NCI-H226 (cell line): ENCODE measurements at regions not wholly inside any gene's neighbourhood (a gene's known extent, or its start where the extent isn't known, plus 50 kb on each side); places are given as distances from the start of the nearest gene placed in this dataset.

ENCODE experiments used
- DNase-seq: peaks from one replicate; pipeline ENCODE4 v3.0.0-alpha.2; 2015

- no peak for DNase-seq
These were observed 735.1 kb upstream of the CCDC54 start for GRCh38 chr3:106642161-106642560.

DNA sequence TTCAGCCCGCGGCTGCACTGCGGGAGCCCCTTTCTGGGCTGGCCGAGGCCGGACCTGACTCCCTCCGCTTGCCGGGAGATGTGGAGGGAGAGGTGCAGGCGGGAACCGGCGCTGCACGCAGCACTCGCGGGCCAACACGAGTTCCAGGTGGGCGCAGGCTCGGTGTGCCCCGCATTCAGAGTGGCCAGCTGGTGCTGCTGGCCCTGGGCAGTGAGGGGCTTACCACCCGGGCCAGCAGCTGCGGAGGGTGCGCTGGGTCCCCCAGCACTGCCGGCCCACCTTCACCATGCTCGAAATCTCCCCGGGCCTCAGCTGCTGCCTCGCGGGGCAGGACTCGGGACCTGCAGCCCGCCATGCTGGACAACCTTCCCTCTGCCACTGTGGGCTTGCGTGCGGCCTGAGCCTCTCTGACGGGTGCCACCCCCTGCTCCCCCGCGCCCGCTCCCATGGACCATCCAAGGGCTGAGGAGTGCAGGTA, 733.5 kb upstream of the CCDC54 start:
- DNase-seq, result no peak

DNA sequence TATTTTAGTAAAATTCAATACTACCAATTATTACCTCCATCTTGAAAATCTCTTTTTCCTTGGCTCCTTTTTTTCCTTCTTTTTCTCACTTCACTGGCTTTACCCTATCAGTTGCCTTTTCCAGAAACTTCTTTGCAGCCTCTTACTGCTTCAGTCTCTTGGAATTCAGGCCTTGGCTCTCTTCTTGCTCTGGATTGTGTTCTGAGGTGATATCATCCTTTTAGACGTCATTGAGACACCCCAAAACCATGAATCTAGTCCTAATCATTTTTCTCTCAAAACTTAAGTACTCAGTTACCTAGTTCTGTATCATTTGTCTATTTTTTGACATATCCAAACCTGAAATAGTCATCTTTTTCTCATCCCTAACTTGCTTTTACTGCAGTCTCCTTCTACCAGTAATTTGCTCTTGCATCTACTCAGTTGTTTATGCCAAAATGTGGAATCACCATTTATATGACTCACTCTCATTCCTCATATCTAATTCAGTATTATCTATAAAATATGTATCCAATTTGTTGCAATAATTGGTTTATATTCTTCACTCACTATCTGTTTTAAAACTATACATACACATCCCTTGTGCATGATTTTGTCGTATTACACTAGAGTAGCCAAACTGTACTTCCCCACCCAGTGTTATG, 703.2 kb upstream of the CCDC54 start:
- DNase-seq, result no peak

DNA sequence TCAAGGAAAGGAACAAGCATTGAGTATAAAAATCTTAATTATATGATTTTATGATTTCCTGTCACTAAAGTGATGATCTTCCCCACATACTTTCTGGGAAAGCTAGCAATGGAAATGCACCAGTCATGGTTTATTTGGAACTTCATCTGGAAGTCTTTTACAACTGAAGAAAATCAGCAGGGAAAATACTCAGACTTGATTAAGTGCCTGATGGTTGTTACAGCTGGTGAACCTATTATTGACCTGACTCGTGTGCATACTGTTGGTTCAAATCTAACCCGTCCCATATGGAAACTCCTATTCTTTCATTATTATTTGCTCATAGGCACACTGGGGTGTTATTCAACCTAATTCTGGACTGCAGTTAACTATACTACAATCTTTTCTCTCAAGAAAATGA, 701.8 kb upstream of the CCDC54 start:
- DNase-seq, result no peak

DNA sequence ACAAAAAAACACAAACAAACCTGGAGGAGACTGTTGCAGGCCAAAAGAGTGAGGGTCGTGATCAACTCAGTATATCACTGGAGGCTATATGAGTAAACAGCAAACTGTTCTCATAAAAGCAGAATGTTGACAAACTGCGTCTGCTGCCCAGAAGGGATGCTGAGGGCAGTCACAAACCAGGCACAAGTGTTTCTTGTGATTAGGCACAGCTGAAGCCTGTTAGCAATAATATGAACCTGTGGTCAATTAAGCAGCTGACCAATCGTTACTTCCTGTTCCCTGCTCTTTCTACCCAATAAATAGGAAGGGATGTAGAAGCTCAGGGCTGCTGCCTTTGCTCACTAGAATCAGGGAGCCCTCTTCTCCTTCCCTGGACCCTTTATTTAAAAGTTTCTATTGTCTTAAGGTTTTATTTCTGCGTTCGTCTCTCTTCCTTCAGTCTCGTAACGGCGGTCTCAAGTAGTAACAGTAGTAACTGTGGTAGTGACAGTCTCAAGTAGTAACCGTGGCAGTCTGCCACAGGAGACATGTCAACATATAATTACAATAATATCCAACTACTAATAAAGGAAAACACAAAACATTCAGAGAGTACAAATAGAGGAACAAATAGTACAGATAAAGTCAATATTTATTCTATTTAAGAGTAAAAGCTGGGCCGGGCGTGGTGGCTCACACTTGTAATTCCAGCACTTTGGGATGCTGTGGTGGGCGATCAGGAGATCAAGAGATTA, 698.4 kb upstream of the CCDC54 start:
- no peak for DNase-seq

- DNase-seq, result no peak
These were observed 693.2 kb upstream of the CCDC54 start for GRCh38 chr3:106683953-106684620.

- no peak for DNase-seq
These were observed 691.5 kb upstream of the CCDC54 start for GRCh38 chr3:106685745-106686144.

GRCh38 chr3:106687905-106688304, 689.3 kb upstream of the CCDC54 start:
- no peak for DNase-seq

DNA sequence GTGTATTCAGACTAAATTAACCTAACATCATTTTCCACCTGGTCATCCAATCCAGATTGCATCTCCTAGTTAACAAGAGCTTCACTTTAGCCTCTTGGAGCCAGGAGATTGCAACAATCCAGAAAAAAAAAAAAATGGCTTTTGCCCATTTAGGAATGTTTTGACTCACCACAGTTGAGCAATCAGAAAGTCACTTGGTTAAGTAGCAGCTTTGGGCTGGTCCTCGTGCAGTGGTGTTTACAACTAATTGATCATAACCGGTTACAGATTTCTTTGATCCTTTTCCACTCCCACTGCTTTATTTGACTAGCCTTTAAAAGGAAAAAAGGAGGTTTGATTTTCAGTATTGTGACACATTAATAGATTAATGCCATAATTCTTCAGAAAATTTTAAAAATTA, 688.8 kb upstream of the CCDC54 start:
- DNase-seq, result peak; percentile 74

DNA sequence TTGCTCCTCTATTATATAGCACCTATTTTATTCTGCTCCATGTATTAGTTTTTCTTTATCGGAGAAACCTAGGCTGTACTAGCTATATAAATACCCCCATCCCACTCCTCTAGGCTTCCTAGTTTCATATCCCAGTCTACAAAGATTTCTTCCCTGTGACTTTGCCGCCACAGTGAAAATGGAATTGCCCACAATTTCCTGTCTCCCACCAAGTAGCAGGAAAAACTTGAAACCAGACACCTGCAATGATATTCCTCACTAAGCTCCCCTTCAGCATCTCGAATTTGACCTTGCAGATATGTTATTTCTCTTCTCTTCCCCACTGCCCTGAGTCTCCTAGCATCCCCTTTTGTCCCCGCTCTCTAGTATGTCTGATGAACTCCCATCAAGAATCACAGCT, 685.8 kb upstream of the CCDC54 start:
- no peak for DNase-seq

- DNase-seq, result no peak
These were observed 684.6 kb upstream of the CCDC54 start for GRCh38 chr3:106692624-106693023.

DNA sequence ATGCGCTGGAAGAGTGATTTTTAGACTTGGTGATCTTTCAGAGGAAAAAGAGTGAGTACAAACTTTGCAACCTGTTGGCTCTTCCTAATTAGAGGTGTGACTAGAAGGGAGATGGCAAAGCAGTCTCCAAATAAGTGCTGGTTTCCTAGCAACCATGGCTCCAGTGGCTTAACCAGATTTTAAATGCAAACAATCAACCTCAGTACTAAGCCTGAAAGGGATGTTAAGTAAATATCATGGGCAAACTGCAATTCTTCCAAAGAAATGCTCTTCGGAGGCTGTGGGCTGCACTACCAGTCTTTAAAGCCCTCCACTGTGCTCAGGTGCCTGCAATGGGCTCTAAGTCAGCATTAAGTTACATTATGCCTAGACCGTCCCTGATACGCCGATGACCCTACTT, 678.1 kb upstream of the CCDC54 start:
- DNase-seq, result no peak

GRCh38 chr3:106700981-106701380, 676.3 kb upstream of the CCDC54 start:
- no peak for DNase-seq

DNA sequence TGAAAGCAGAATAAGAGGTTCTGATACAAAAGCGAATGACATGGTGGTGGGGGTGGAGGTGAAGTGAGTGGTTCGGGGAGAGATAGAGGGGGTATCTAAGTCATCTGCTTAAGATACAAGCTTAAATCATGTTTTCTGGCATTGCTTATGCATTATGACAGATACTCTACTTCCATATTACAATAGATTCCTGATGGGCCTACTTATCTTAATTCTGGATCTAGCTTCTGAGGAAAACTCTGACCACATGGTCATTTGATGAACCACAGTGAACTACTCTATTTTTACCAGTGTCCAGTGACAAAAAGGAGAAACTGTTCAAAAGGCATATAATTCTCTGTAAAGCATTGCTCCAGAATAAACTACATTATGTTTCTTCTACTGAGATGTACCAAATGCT, 673.7 kb upstream of the CCDC54 start:
- no peak for DNase-seq

DNA sequence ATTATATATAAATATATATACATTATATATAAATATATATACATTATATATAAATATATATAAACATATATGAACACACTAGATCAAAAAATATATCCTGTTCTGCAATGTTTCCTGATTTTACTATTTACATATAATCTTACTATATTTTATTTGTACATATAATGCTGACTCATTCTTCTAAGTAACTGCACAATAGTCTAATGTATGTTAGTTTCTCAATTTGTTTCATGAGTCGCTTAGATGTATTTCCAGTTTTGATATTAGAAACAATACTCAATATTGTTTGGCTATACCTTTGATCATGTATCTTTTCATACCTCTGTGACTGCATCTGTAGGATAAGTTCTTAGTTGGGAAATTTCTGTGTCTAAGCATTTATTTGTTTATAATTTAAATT, 669.9 kb upstream of the CCDC54 start:
- no peak for DNase-seq

DNA sequence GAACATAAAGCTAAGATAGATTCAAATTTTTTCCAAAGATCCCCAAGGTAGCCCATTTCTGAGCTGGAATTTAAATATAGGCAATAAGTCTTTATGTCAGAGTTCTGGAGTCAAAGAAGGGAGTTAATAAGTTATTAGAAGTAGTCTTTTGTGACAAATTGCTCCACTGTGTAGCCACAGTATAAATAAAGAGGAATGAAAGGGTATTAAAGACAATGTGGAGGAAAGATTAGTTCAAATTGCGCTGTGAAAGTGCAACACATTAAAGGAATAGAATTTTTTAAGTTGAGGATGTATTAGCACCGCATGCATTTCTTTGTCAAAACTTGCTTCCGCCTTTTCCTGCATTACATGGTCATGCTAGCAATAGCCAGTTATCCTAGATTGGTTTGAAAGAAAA, 666.6 kb upstream of the CCDC54 start:
- DNase-seq, result no peak

- DNase-seq, result peak; percentile 33
These were observed 665.6 kb upstream of the CCDC54 start for GRCh38 chr3:106711650-106712049.

DNA sequence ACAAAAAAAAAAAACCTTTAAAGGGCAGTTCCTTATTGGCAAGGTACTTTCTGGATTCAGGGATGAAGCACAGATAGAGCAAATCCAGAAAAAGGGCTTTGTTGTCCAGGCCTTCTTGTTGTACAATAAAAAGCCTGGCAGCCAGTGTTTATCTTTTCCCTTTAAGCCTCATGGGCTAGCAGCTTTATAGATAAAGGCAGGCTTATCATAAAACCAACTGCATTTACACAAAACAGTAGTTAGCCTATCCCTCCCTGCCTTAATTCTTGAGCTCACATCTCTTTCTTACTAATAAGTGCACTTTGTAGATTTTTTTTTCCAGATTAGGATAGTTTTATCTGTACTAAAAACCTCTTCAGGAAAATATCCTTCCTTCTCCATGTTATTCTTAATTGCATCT, 662.8 kb upstream of the CCDC54 start:
- peak; percentile 28 for DNase-seq

- no peak for DNase-seq
These were observed 662.0 kb upstream of the CCDC54 start for GRCh38 chr3:106715286-106715685.

DNA sequence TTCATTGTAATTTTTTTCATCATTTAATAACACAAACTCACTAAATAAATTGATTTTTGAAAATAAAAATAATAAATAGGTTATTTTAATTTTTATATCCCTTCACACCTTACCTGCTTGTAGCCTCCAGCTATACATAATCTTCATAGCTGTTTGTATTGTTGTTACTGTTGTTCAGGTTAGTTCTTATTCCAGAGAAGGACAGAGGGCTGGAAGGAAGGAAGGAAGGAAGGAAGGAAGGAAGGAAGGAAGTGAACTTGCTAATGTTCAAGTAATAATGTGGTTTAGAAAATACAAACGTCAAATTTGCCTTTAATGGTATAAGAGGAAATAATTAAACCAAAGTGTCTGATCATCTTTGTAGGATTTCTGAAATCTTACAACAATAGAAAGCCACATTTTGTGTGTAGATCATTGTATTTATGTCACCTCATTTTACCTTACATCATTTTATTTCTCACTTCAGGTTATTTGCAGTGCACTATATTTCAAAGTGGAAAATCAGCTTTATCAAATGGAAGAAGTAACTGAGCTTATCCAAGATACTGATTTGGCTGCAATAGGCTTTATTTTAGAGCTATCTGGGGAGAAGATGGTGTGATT, 660.0 kb upstream of the CCDC54 start:
- no peak for DNase-seq

GRCh38 chr3:106719077-106719476, 658.2 kb upstream of the CCDC54 start:
- DNase-seq, result no peak

DNA sequence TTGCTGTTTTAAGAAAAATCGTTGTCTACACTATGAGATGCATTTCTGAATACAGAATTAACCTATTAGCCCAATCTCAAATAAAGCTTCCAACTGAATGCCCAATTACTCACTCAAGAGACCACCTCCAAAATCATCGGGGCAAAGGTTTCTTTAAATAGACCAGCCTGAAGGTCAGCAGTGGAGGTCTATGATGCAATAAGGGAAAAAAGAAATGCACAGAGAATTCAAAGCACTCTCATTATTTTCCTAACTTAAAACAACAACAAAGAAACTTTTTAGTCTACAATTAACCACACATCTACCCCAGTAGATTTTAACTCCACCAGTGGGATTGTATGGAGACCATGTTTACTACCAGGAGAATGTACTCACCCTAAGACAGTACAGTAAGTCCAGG, 657.7 kb upstream of the CCDC54 start:
- no peak for DNase-seq

GRCh38 chr3:106720510-106720909, 656.7 kb upstream of the CCDC54 start:
- DNase-seq, result no peak

- no peak for DNase-seq
These were observed 651.7 kb upstream of the CCDC54 start for GRCh38 chr3:106725566-106725965.
